ENCODE measurements at regions not wholly inside any gene's neighbourhood (a gene's known extent, or its start where the extent isn't known, plus 50 kb on each side); places are given as distances from the start of the nearest gene placed in this dataset.

GRCh38 chr6:14903176-14904038 is 342.5 kb upstream of the JARID2 start:
- H3K27me3 ChIP-seq (ENCODE audit: insufficient read depth, poor library complexity, severe bottlenecking): no peaks in the 10 kb centered on the region
- peak overlapping the region; percentile 80 for H3K27ac ChIP-seq (replicated peaks)
- DNase-seq (ENCODE audit: low read depth in 1 of 2, low spot score in 1 of 2): peak in 1 of 2 experiments; percentile 83
- no peak for TF ChIP-seq POLR2AphosphoS5 (IDR thresholded peaks at IDR 0.05; ENCODE audit: low read depth)
- TF ChIP-seq, protein P1, sequence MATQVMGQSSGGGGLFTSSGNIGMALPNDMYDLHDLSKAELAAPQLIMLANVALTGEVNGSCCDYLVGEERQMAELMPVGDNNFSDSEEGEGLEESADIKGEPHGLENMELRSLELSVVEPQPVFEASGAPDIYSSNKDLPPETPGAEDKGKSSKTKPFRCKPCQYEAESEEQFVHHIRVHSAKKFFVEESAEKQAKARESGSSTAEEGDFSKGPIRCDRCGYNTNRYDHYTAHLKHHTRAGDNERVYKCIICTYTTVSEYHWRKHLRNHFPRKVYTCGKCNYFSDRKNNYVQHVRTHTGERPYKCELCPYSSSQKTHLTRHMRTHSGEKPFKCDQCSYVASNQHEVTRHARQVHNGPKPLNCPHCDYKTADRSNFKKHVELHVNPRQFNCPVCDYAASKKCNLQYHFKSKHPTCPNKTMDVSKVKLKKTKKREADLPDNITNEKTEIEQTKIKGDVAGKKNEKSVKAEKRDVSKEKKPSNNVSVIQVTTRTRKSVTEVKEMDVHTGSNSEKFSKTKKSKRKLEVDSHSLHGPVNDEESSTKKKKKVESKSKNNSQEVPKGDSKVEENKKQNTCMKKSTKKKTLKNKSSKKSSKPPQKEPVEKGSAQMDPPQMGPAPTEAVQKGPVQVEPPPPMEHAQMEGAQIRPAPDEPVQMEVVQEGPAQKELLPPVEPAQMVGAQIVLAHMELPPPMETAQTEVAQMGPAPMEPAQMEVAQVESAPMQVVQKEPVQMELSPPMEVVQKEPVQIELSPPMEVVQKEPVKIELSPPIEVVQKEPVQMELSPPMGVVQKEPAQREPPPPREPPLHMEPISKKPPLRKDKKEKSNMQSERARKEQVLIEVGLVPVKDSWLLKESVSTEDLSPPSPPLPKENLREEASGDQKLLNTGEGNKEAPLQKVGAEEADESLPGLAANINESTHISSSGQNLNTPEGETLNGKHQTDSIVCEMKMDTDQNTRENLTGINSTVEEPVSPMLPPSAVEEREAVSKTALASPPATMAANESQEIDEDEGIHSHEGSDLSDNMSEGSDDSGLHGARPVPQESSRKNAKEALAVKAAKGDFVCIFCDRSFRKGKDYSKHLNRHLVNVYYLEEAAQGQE (IDR thresholded peaks at IDR 0.05; ENCODE audit: insufficient replicate concordance, low read depth): peak; percentile 9
- peak; percentile 30; the same call in 1 of the 2 replicates for TF ChIP-seq SPI1 (IDR thresholded peaks at IDR 0.05; ENCODE audit: borderline replicate concordance, low read depth)
- H3K4me3 ChIP-seq (replicated peaks; ENCODE audit: insufficient read depth, low read length): no peak overlapping the region

- no peaks in the 10 kb centered on the region for H3K27me3 ChIP-seq (ENCODE audit: insufficient read depth, poor library complexity, severe bottlenecking)
- peak overlapping the region; percentile 80; the same call in 1 of the 2 replicates for H3K27ac ChIP-seq (replicated peaks)
- no peak for DNase-seq (ENCODE audit: low read depth in 1 of 2, low spot score in 1 of 2)
- H3K4me3 ChIP-seq (replicated peaks; ENCODE audit: insufficient read depth, low read length): no peak overlapping the region
- TF ChIP-seq GABPA (IDR thresholded peaks at IDR 0.05; ENCODE audit: low read depth) (no peak), CTCF (IDR thresholded peaks at IDR 0.05; ENCODE audit: insufficient read depth, low read length) (no peak), POLR2AphosphoS5 (IDR thresholded peaks at IDR 0.05; ENCODE audit: low read depth) (no peak), SPI1 (IDR thresholded peaks at IDR 0.05; ENCODE audit: borderline replicate concordance, low read depth) (no peak)
- TF ChIP-seq, protein P1 (IDR thresholded peaks at IDR 0.05; ENCODE audit: insufficient replicate concordance, low read depth): no peak
These were observed 340.7 kb upstream of the JARID2 start for GRCh38 chr6:14905201-14905600.

DNA sequence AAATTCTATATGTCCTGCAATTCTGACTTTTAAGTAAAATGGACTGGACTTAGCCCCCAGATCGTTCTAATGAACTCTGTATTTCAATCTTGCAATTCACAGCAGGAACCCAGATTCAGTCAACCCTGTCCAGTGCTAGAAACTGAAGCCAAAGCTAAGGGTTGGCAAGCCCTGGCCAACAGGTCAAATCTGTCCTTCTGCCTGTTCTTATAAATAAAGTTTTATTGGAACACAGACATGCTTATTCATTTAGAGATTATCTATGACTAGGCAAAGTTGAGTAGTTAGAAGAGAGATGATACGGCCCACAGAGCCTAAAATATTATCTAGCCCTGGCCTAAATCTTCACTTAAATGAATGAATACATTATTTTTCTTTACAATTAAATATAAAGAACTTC is 339.2 kb upstream of the JARID2 start:
- H3K27me3 ChIP-seq (ENCODE audit: insufficient read depth, poor library complexity, severe bottlenecking): no peaks in the 10 kb centered on the region
- TF ChIP-seq GABPA (IDR thresholded peaks at IDR 0.05; ENCODE audit: low read depth): no peak
- TF ChIP-seq CTCF (IDR thresholded peaks at IDR 0.05; ENCODE audit: insufficient read depth, low read length): no peak
- TF ChIP-seq SPI1 (IDR thresholded peaks at IDR 0.05; ENCODE audit: borderline replicate concordance, low read depth): no peak
- TF ChIP-seq, protein P1 (IDR thresholded peaks at IDR 0.05; ENCODE audit: insufficient replicate concordance, low read depth): no peak
- TF ChIP-seq POLR2AphosphoS5 (IDR thresholded peaks at IDR 0.05; ENCODE audit: low read depth): no peak
- no peak overlapping the region for H3K27ac ChIP-seq (replicated peaks)
- no peak overlapping the region for H3K4me3 ChIP-seq (replicated peaks; ENCODE audit: insufficient read depth, low read length)
- DNase-seq (ENCODE audit: low read depth in 1 of 2, low spot score in 1 of 2): no peak

Measured in HL-60 (cell line).